Body of pancreas (tissue), 4 donors: ENCODE measurements at regions not wholly inside any gene's neighbourhood (a gene's known extent, or its start where the extent isn't known, plus 50 kb on each side); places are given as distances from the start of the nearest gene placed in this dataset.
"Not testable (repeated sequence)": the region's sequence is repeated elsewhere in the genome, so short reads cannot be mapped to it uniquely, and the experiment has no call there.

ENCODE experiments used
- CTCF ChIP-seq, 7 experiments: fragments of 450-650 bp in 4 of 7; fragments of 200-600 bp in 3 of 7; sonication (generic) in 3 of 7; IDR thresholded peaks; one replicate each; pipeline ENCODE4 v1.5.1; 2016 to 2019; ENCODE audit warnings: antibody characterized with exemption in 7 of 7
- POLR2A ChIP-seq, 3 donors: fragments of 450-650 bp; IDR thresholded peaks; one replicate each; pipeline ENCODE4 v1.6.1; 2016; ENCODE audit warnings: antibody characterized with exemption in 3 of 3, mild to moderate bottlenecking in 2 of 3

GRCh38 chr5:25289766-25290165, 645.0 kb upstream of the CDH10 start:
- TF ChIP-seq CTCF, POLR2A (IDR thresholded peaks at IDR 0.05): not testable (repeated sequence)
